OCI-LY1 (cell line): ENCODE measurements at regions not wholly inside any gene's neighbourhood (a gene's known extent, or its start where the extent isn't known, plus 50 kb on each side); places are given as distances from the start of the nearest gene placed in this dataset.

ENCODE experiments used
- EZH2 ChIP-seq: fragments of 200-600 bp; sonication (generic), shearing (Covaris generic); IDR thresholded peaks from 2 replicates; pipeline ENCODE4 v1.8.0; 2017; ENCODE audit warnings: borderline replicate concordance, mixed run types, mild to moderate bottlenecking, antibody characterized with exemption, low read length, moderate library complexity, mixed read lengths
- TF ChIP-seq, protein P1 (sequence below): fragments of 200-600 bp; sonication (generic), shearing (Covaris generic); IDR thresholded peaks from 2 replicates; pipeline ENCODE4 v1.5.1; 2017; ENCODE audit warnings: mild to moderate bottlenecking, antibody characterized with exemption, low read length, moderate library complexity, mixed read lengths

DNA sequence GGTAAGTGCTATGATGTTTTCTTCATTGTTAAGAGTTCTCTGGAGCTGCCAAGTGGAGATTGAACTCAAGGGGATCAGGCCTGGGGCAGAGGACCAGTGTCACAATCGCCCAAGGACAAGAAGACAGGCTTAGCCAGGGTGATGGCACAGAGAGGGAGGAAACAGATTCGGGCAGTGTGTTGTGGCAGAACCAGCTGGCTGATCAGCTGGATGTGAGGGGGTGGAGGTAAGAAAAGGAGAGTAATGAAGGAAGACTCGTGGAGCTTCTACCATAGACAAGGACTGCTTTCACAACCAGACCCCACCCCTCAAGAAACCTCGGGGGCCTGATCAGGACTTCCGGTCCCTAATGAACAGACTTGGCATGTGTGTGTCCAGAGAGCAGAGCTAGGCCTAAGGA, 60.9 kb upstream of the LINGO1 start:
- TF ChIP-seq, protein P1, sequence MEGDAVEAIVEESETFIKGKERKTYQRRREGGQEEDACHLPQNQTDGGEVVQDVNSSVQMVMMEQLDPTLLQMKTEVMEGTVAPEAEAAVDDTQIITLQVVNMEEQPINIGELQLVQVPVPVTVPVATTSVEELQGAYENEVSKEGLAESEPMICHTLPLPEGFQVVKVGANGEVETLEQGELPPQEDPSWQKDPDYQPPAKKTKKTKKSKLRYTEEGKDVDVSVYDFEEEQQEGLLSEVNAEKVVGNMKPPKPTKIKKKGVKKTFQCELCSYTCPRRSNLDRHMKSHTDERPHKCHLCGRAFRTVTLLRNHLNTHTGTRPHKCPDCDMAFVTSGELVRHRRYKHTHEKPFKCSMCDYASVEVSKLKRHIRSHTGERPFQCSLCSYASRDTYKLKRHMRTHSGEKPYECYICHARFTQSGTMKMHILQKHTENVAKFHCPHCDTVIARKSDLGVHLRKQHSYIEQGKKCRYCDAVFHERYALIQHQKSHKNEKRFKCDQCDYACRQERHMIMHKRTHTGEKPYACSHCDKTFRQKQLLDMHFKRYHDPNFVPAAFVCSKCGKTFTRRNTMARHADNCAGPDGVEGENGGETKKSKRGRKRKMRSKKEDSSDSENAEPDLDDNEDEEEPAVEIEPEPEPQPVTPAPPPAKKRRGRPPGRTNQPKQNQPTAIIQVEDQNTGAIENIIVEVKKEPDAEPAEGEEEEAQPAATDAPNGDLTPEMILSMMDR: no peak
- no peak for TF ChIP-seq EZH2
